WI38 (cell line): ENCODE measurements at regions not wholly inside any gene's neighbourhood (a gene's known extent, or its start where the extent isn't known, plus 50 kb on each side); places are given as distances from the start of the nearest gene placed in this dataset.

Source experiments
- H3K4me3 ChIP-seq: 2 replicates; pipeline ENCODE4 v1.5.1; 2011; ENCODE audit warnings: low read depth, mild to moderate bottlenecking, control low read depth, low read length
- TF ChIP-seq, protein P1 (sequence below): IDR thresholded peaks from 2 replicates; pipeline ENCODE4 v1.5.1; 2012; ENCODE audit warnings: low read depth, mild to moderate bottlenecking, control low read depth, low read length

DNA sequence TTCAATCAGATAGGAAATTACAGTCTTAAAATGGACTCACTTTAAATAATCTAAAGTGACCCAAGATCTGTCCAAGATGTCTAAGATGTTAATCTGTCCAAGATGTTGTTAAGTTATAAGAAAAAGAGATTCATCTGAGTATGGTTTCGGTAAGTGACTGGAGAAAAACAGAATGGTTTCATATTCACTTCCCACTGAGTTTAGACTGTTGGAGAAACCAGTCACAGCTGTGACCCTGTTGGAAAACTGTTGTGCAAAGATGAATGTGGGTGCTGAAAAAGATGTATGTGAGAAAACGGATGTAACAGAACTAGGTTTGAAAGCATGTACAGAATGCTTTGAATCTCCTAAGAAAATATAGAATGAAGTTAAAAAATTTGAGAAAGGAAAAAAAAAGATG is 325.9 kb downstream of the COL12A1 start:
- TF ChIP-seq, protein P1, sequence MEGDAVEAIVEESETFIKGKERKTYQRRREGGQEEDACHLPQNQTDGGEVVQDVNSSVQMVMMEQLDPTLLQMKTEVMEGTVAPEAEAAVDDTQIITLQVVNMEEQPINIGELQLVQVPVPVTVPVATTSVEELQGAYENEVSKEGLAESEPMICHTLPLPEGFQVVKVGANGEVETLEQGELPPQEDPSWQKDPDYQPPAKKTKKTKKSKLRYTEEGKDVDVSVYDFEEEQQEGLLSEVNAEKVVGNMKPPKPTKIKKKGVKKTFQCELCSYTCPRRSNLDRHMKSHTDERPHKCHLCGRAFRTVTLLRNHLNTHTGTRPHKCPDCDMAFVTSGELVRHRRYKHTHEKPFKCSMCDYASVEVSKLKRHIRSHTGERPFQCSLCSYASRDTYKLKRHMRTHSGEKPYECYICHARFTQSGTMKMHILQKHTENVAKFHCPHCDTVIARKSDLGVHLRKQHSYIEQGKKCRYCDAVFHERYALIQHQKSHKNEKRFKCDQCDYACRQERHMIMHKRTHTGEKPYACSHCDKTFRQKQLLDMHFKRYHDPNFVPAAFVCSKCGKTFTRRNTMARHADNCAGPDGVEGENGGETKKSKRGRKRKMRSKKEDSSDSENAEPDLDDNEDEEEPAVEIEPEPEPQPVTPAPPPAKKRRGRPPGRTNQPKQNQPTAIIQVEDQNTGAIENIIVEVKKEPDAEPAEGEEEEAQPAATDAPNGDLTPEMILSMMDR, result no peak
- H3K4me3 ChIP-seq, result no peak overlapping the region

DNA sequence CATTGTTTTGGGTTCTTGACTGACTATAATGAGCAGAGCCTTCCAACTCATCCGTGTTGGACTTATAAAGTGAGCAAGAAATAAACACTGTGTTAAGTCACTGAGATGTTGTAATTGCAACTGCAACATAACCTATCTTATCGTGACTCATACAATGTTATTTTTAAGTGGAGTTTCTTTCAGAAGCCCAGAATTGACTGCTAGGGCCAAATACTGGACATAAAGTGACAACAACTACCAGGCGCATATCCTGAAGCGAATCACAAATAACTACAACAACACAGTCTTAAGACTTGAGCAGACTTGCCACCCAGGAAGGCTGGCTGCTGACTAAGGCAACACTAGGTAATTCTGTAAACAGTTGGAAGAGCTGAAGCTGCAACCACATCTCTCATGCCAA is 326.6 kb downstream of the COL12A1 start:
- TF ChIP-seq, protein P1, result no peak

DNA sequence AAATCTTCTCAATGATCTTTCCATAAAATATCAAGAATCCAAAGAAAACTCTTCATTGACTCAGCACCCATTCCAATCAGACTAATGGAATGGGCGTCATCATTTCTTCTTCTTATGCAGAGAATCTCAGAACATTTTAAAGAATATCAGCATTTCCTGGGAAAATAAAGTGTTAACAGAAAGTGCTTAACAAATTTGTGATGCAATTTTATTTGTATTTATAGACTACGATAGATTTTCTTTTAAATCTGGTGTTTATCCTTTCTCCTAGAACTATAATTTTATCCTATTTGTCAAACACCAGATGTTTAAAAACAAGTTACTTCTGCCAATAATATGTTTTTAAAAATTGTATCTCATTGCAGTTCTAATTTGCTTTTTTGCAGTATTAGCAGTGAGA is 330.7 kb downstream of the COL12A1 start:
- H3K4me3 ChIP-seq, result no peak overlapping the region
- TF ChIP-seq, protein P1, result no peak

More for the DNA sequence above, 326.6 kb downstream of the COL12A1 start:
- no peak overlapping the region for H3K4me3 ChIP-seq

DNA sequence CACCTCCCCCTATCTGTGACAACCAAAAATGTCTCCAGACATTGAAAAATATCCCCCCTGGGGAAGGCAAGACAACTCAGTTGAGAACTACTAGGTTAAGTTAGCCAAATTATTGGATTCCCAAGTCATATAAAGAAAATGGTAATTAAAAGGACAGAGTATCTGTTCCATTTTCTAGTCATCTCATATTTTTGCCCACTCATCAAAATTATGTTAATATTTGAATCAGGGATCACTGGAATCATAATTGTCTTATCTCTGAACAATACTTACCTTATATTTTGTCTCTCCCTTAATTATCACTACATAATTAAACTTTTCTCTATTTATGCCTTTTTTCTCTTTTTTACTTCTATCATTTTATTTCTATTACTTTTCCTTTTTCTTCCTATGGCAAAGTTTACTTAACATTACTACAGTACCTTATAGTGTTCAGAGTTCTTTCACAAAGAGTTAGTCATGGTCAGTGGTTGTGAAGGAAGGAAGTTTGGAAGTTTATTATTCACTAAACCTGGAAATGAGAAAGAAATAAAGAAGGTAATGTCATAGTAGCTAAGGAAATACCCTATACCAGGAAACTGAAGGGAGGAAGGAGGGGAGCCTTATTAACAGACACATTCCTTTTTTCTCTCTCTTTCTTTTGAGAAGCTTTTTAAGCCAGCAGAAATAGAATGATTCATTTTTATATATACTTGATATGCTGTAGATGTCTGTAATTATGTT is 332.9 kb downstream of the COL12A1 start:
- H3K4me3 ChIP-seq, result no peak overlapping the region
- TF ChIP-seq, protein P1, result no peak

DNA sequence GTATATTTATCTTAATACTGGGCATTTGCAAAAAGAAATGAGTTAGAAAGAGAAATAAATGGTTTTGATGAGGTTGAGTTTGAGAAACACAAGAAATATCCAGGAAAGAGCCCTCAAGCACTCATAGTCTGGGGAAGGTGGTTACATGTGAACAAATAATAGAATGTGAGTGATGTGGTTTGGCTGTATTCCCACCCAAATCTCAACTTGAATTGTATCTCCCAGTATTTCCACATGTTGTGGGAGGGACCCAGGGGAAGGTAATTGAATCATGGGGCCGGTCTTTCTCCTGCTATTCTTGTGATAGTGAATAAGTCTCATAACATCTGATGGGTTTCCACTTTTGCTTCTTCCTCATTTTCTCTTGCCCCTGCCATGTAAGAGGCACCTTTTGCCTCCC is 334.1 kb downstream of the COL12A1 start:
- H3K4me3 ChIP-seq, result no peak overlapping the region
- TF ChIP-seq, protein P1, result no peak

- TF ChIP-seq, protein P1, result no peak
- H3K4me3 ChIP-seq, result no peak overlapping the region
These were observed 335.4 kb downstream of the COL12A1 start for GRCh38 chr6:74870403-74870802.

DNA sequence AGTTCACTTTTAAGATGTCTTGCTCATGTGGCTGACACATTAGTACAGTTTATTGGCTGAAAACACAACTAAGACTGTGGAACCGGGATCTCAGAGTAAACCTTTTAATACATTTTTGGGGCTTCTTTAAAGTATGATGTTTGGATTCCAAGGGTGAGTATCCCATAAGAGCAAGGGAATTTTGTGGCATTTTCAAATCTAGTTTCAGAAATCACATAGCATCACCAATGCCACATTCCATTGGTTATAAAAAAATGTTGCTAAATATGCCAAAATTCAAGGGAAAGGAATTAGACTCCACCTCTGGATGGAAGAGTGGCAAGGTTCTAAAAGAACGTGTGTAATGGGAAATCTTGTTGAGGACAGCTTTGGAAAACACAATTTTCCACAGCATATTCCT is 338.6 kb downstream of the COL12A1 start:
- TF ChIP-seq, protein P1, result no peak
- H3K4me3 ChIP-seq, result no peak overlapping the region
